ENCODE measurements at regions not wholly inside any gene's neighbourhood (a gene's known extent, or its start where the extent isn't known, plus 50 kb on each side); places are given as distances from the start of the nearest gene placed in this dataset.

DNA sequence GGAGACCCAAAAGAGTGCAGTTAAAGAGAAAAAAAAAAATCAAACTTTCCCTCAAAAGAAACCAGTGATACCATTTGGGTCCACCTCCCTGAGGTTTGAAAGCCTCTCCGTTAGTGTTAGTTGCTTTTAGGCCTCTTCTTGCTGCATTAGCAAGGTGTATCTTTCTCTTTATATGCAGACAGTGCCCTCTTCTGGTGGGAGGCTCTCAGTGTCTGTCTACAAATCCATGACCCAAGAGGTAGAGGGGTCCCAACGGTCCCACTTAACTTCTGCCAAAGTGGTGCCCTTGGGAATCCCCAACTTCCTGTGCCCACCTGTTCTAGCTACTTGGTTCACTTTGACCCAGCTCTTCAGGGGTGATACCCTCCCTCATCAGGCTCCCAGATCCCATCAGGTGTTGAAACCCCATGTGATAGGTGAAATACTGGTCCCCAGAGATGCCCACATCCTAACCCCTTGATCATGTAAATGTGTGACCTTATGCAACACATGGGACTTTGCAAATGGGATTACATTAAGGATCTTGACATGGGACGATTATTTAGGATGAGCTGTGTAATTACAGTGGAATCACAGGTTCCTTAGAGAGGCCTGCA lies 63.7 kb upstream of the CD99 start (continued):
- TF ChIP-seq, protein P1, sequence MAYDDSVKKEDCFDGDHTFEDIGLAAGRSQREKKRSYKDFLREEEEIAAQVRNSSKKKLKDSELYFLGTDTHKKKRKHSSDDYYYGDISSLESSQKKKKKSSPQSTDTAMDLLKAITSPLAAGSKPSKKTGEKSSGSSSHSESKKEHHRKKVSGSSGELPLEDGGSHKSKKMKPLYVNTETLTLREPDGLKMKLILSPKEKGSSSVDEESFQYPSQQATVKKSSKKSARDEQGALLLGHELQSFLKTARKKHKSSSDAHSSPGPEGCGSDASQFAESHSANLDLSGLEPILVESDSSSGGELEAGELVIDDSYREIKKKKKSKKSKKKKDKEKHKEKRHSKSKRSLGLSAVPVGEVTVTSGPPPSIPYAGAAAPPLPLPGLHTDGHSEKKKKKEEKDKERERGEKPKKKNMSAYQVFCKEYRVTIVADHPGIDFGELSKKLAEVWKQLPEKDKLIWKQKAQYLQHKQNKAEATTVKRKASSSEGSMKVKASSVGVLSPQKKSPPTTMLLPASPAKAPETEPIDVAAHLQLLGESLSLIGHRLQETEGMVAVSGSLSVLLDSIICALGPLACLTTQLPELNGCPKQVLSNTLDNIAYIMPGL (CRISPR knock-in tag; IDR thresholded peaks at IDR 0.05; ENCODE audit: borderline replicate concordance) = no peak
- TF ChIP-seq TP53 (CRISPR knock-in tag; IDR thresholded peaks at IDR 0.05) (no peak), POLR2AphosphoS2 (conservative IDR thresholded peaks at IDR 0.05; ENCODE audit: low read length) (no peak), HOXB13 (CRISPR knock-in tag; IDR thresholded peaks at IDR 0.05; ENCODE audit: low read depth) (no peak), ELK1 (IDR thresholded peaks at IDR 0.05; ENCODE audit: low read depth, low read length) (no peak), FOXS1 (CRISPR knock-in tag; IDR thresholded peaks at IDR 0.05) (no peak)

DNA sequence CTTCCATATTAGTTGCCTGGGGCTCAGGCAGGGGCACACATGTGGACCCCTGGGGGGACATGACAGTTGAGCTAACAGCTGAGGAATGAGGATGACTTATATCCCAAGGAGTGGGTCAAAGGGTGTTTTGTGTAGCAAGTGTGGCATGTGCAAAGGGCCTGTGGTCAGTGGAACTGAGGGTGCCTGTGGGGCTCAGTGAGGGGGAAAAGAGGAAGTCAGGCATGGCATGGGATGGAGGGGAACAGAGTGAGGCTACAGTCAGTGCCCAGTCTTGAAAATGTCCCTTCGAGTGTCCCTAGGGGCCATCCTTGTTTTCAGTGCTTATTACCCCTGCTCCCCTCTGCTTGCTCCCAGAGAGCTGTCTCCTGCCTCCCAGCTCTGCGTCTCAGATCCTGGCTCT lies 64.3 kb upstream of the CD99 start:
- Histone ChIP-seq H3K4me3 (no peak overlapping the region), H3K4me1 (no peaks in the 10 kb centered on the region), H3K4me2 (no peak overlapping the region), H3K27ac (no peak overlapping the region), H3K9me3 (peaks cover 28% of the 10 kb centered on the region)
- ChIA-PET CTCF (no interaction called here), POLR2A (no interaction called here)
- DNase-seq (ENCODE audit: low read depth in 1 of 2, low spot score in 1 of 2) = no peak
- no peak for FAIRE-seq
- 94% methylated on average over 2 of the region's 2 CpGs for WGBS (ENCODE audit: missing lambda C conversion rate)
- no peak for ATAC-seq
- no peak for TF ChIP-seq RAD21 (conservative IDR thresholded peaks at IDR 0.05 in 1 of 2, IDR thresholded peaks at IDR 0.05 in 1 of 2)

GRCh38 chrX:2620576-2620975 lies 70.5 kb upstream of the CD99 start:
- Histone ChIP-seq H3K4me1 (no peaks in the 10 kb centered on the region), H3K27ac (no peak overlapping the region), H3K4me2 (no peak overlapping the region), H3K9me3 (no peaks in the 10 kb centered on the region), H3K4me3 (no peak overlapping the region)
- no peak for ATAC-seq
- TF ChIP-seq NPAS2 (CRISPR knock-in tag; IDR thresholded peaks at IDR 0.05; ENCODE audit: borderline replicate concordance) = no peak
- no peak for TF ChIP-seq CHD2 (IDR thresholded peaks at IDR 0.05; ENCODE audit: low read length, partially characterized antibody)
- TF ChIP-seq BCL3 (IDR thresholded peaks at IDR 0.05) = no peak
- no peak for TF ChIP-seq HEYL (CRISPR knock-in tag; IDR thresholded peaks at IDR 0.05)
- no peak for TF ChIP-seq MAFK (IDR thresholded peaks at IDR 0.05; ENCODE audit: partially characterized antibody)
- no peak for TF ChIP-seq SREBF2 (IDR thresholded peaks at IDR 0.05)
- no peak for TF ChIP-seq EHF (CRISPR knock-in tag; IDR thresholded peaks at IDR 0.05)
- TF ChIP-seq CBX2 (IDR thresholded peaks at IDR 0.05; ENCODE audit: borderline replicate concordance, low read depth) = no peak
- no peak for TF ChIP-seq HDAC2 (IDR thresholded peaks at IDR 0.05)
- TF ChIP-seq HOXB5 (CRISPR knock-in tag; IDR thresholded peaks at IDR 0.05) = no peak
- TF ChIP-seq CBX8 (IDR thresholded peaks at IDR 0.05) = no peak
- no peak for TF ChIP-seq PBX3 (IDR thresholded peaks at IDR 0.05)
- no peak for TF ChIP-seq BHLHE40 (IDR thresholded peaks at IDR 0.05; ENCODE audit: low read depth, low read length)
- no peak for TF ChIP-seq CHD4 (IDR thresholded peaks at IDR 0.05; ENCODE audit: borderline replicate concordance)
- no peak for TF ChIP-seq RNF2 (IDR thresholded peaks at IDR 0.05; ENCODE audit: borderline replicate concordance, low read depth)
- no peak for TF ChIP-seq EP300 (IDR thresholded peaks at IDR 0.05)
- no peak for TF ChIP-seq TP53 (CRISPR knock-in tag; IDR thresholded peaks at IDR 0.05)
- ChIA-PET CTCF (no interaction called here), POLR2A (no interaction called here)
- WGBS (ENCODE audit: missing lambda C conversion rate) = 88% methylated on average over 3 of the region's 3 CpGs
- FAIRE-seq = no peak
- DNase-seq (ENCODE audit: low read depth in 1 of 2, low spot score in 1 of 2) = no peak
